ENCODE measurements at regions not wholly inside any gene's neighbourhood (a gene's known extent, or its start where the extent isn't known, plus 50 kb on each side); places are given as distances from the start of the nearest gene placed in this dataset.

DNA sequence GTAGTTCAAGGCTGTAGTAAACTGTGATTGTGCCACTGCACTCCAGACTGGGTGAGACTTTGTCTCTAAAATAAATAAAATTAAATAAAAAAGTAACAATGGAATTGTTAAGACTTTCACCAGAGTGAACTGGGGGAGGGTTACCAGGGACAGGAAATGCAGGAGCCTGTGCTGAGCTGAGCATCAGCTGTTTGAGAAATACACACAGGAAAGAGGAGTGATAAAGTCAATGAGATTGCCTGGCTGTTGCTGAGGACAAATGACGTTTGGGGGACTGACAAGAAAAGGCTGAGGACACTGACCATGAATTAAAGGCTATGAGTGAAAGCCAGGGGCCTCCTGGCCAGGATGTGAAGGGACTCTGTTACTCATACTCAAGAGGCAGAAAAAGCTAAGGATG lies 226.3 kb downstream of the SETD4 start:
- no peaks in the 10 kb centered on the region; the same call in 1 of the 2 replicates for H3K27me3 ChIP-seq (ENCODE audit: control insufficient read depth, insufficient read depth, low read length)
- no peak overlapping the region for H3K27ac ChIP-seq (ENCODE audit: low read length)
- no peak for DNase-seq (ENCODE audit: low read depth, low spot score)
- no peaks in the 10 kb centered on the region for H3K36me3 ChIP-seq (ENCODE audit: control insufficient read depth, insufficient read depth, low read length)
- POLR2A ChIA-PET, result interaction anchor here (0.5 kb wide), 1 partner anchor 8 kb away, joined by 15 read pairs; no protein-coding TSS in a partner anchor
- H3K4me1 ChIP-seq (ENCODE audit: control insufficient read depth, insufficient read depth, low read length), result no peaks in the 10 kb centered on the region
- TF ChIP-seq, protein P1, sequence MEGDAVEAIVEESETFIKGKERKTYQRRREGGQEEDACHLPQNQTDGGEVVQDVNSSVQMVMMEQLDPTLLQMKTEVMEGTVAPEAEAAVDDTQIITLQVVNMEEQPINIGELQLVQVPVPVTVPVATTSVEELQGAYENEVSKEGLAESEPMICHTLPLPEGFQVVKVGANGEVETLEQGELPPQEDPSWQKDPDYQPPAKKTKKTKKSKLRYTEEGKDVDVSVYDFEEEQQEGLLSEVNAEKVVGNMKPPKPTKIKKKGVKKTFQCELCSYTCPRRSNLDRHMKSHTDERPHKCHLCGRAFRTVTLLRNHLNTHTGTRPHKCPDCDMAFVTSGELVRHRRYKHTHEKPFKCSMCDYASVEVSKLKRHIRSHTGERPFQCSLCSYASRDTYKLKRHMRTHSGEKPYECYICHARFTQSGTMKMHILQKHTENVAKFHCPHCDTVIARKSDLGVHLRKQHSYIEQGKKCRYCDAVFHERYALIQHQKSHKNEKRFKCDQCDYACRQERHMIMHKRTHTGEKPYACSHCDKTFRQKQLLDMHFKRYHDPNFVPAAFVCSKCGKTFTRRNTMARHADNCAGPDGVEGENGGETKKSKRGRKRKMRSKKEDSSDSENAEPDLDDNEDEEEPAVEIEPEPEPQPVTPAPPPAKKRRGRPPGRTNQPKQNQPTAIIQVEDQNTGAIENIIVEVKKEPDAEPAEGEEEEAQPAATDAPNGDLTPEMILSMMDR (IDR thresholded peaks at IDR 0.05), result no peak
- in situ Hi-C loops (cut with HindIII; ENCODE audit: low pct_unique_long_range_greater_than_20kb, low sequenced_read_pairs) (no loop called here), intact Hi-C loops (cut with micrococcal nuclease; ENCODE audit: unreplicated experiment) (no loop called here)
- no peak overlapping the region for H3K4me3 ChIP-seq (ENCODE audit: low read depth in 2 of 2, low read length in 2 of 2)
- no peak for ATAC-seq
- no TSS peak for BruUV-seq (replicated peaks)
- CTCF ChIA-PET, result no interaction called here
- H3K9me3 ChIP-seq (ENCODE audit: control insufficient read depth, insufficient read depth, low read depth, low read length), result no peaks in the 10 kb centered on the region

DNA sequence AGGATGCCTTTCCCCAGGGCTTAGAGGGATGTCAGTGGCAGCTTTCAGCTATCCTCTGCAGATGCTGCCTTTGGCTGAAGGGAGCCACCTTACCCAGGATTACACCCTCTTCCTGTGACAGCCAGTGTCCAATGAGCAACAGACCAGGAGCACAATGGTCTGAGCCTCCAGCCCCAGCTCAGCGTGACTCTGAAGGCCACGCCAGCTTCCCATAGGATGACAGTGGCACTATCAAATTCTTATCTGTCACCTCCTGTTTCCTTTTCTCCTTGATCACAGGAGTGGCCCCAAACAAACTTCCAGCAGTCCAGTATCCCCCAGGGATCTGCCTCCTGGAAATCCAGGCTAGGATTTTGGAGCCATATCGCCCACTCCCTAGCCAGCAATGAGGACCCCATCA lies 226.9 kb downstream of the SETD4 start:
- no peaks in the 10 kb centered on the region for H3K4me1 ChIP-seq (ENCODE audit: control insufficient read depth, insufficient read depth, low read length)
- ChIA-PET POLR2A (no interaction called here), CTCF (no interaction called here)
- in situ Hi-C loops (cut with HindIII; ENCODE audit: low pct_unique_long_range_greater_than_20kb, low sequenced_read_pairs), result no loop called here
- no peak overlapping the region for H3K27ac ChIP-seq (ENCODE audit: low read length)
- TF ChIP-seq TCF7L2 (IDR thresholded peaks at IDR 0.05; ENCODE audit: low read depth, low read length) (no peak), SIN3A (IDR thresholded peaks at IDR 0.05; ENCODE audit: borderline replicate concordance, insufficient read depth, low read depth, low read length) (no peak), POLR2AphosphoS5 (IDR thresholded peaks at IDR 0.05; ENCODE audit: low read depth, low read length) (no peak)
- TF ChIP-seq, protein P1 (IDR thresholded peaks at IDR 0.05), result no peak
- TF ChIP-seq, protein P2, sequence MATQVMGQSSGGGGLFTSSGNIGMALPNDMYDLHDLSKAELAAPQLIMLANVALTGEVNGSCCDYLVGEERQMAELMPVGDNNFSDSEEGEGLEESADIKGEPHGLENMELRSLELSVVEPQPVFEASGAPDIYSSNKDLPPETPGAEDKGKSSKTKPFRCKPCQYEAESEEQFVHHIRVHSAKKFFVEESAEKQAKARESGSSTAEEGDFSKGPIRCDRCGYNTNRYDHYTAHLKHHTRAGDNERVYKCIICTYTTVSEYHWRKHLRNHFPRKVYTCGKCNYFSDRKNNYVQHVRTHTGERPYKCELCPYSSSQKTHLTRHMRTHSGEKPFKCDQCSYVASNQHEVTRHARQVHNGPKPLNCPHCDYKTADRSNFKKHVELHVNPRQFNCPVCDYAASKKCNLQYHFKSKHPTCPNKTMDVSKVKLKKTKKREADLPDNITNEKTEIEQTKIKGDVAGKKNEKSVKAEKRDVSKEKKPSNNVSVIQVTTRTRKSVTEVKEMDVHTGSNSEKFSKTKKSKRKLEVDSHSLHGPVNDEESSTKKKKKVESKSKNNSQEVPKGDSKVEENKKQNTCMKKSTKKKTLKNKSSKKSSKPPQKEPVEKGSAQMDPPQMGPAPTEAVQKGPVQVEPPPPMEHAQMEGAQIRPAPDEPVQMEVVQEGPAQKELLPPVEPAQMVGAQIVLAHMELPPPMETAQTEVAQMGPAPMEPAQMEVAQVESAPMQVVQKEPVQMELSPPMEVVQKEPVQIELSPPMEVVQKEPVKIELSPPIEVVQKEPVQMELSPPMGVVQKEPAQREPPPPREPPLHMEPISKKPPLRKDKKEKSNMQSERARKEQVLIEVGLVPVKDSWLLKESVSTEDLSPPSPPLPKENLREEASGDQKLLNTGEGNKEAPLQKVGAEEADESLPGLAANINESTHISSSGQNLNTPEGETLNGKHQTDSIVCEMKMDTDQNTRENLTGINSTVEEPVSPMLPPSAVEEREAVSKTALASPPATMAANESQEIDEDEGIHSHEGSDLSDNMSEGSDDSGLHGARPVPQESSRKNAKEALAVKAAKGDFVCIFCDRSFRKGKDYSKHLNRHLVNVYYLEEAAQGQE (IDR thresholded peaks at IDR 0.05; ENCODE audit: insufficient read depth in 1 of 2, low read depth in 2 of 2, low read length in 1 of 2), result no peak
- H3K36me3 ChIP-seq (ENCODE audit: control insufficient read depth, insufficient read depth, low read length), result no peaks in the 10 kb centered on the region
- H3K4me3 ChIP-seq (ENCODE audit: low read depth in 2 of 2, low read length in 2 of 2), result no peak overlapping the region
- ATAC-seq (no peak), DNase-seq (ENCODE audit: low read depth, low spot score) (no peak)
- no peaks in the 10 kb centered on the region for H3K9me3 ChIP-seq (ENCODE audit: control insufficient read depth, insufficient read depth, low read depth, low read length)
- H3K27me3 ChIP-seq (ENCODE audit: control insufficient read depth, insufficient read depth, low read length), result peaks cover 2% of the 10 kb centered on the region; the same call in 1 of the 2 replicates
- intact Hi-C loops (cut with micrococcal nuclease; ENCODE audit: unreplicated experiment), result no loop called here
- no TSS peak for BruUV-seq (replicated peaks)

DNA sequence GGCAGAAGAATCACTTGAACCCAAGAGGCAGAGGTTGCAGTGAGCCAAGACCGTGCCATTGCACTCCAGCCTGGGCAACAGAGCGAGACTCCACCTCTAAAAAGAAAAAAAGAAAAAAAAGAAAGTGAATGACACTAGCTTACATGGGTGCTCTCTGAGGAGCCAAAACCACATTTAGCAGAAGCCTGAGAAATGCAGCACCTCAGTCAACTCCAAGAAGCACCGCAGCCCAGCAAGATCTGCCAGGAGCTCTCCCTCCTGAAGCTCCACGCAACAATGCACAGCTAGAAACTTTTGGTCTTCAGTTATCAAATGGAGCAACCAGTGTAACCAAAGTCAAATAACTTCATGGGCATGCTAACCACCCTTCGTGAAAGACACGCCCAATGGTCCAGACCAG lies 229.1 kb downstream of the SETD4 start:
- CTCF ChIA-PET, result no interaction called here
- in situ Hi-C loops (cut with HindIII; ENCODE audit: low pct_unique_long_range_greater_than_20kb, low sequenced_read_pairs), result no loop called here

More for the DNA sequence above, 229.1 kb downstream of the SETD4 start:
- Histone ChIP-seq H3K9me3 (ENCODE audit: control insufficient read depth, insufficient read depth, low read depth, low read length) (no peaks in the 10 kb centered on the region), H3K4me3 (ENCODE audit: low read depth in 2 of 2, low read length in 2 of 2) (no peak overlapping the region), H3K4me1 (ENCODE audit: control insufficient read depth, insufficient read depth, low read length) (no peaks in the 10 kb centered on the region), H3K27me3 (ENCODE audit: control insufficient read depth, insufficient read depth, low read length) (peaks cover 2% of the 10 kb centered on the region; the same call in 1 of the 2 replicates), H3K36me3 (ENCODE audit: control insufficient read depth, insufficient read depth, low read length) (no peaks in the 10 kb centered on the region), H3K27ac (ENCODE audit: low read length) (no peak overlapping the region)
- BruUV-seq (replicated peaks), result no TSS peak
- intact Hi-C loops (cut with micrococcal nuclease; ENCODE audit: unreplicated experiment), result no loop called here
- POLR2A ChIA-PET, result no interaction called here
- ATAC-seq (no peak), DNase-seq (ENCODE audit: low read depth, low spot score) (no peak)
- TF ChIP-seq TCF7L2 (IDR thresholded peaks at IDR 0.05; ENCODE audit: low read depth, low read length), result no peak
- TF ChIP-seq, protein P2 (IDR thresholded peaks at IDR 0.05; ENCODE audit: insufficient read depth in 1 of 2, low read depth in 2 of 2, low read length in 1 of 2), result no peak
- TF ChIP-seq, protein P1 (IDR thresholded peaks at IDR 0.05), result no peak
- no peak for TF ChIP-seq SIN3A (IDR thresholded peaks at IDR 0.05; ENCODE audit: borderline replicate concordance, insufficient read depth, low read depth, low read length)
- TF ChIP-seq POLR2AphosphoS5 (IDR thresholded peaks at IDR 0.05; ENCODE audit: low read depth, low read length), result no peak
